H1 (cell line): ENCODE measurements at regions not wholly inside any gene's neighbourhood (a gene's known extent, or its start where the extent isn't known, plus 50 kb on each side); places are given as distances from the start of the nearest gene placed in this dataset.

Experiments
- CHD2 ChIP-seq: IDR thresholded peaks from 2 replicates; pipeline ENCODE4 v1.6.1; 2012; ENCODE audit warnings: low read length, improper control_type of control experiment
- CREB1 ChIP-seq: IDR thresholded peaks from 2 replicates; pipeline ENCODE4 v1.6.1; 2012; ENCODE audit warnings: inconsistent platforms
- CTBP2 ChIP-seq: IDR thresholded peaks from 2 replicates; pipeline ENCODE4 v1.7.0; 2011; ENCODE audit warnings: borderline replicate concordance, mild to moderate bottlenecking, moderate library complexity, mixed read lengths, low read length; ENCODE audit not compliant: insufficient read depth, insufficient read length
- EP300 ChIP-seq, 2 experiments: IDR thresholded peaks; 1 replicate in 1 of 2; 2 replicates in 1 of 2; pipeline ENCODE4 v1.6.1; 2011 to 2012; ENCODE audit warnings: low read depth in 2 of 2, low read length in 2 of 2, mild to moderate bottlenecking in 2 of 2, borderline replicate concordance in 1 of 2, inconsistent platforms in 1 of 2, moderate library complexity in 1 of 2
- GTF2F1 ChIP-seq: IDR thresholded peaks from 2 replicates; pipeline ENCODE4 v1.6.1; 2012; ENCODE audit warnings: low read depth, low read length, improper control_type of control experiment, borderline replicate concordance
- MAFK ChIP-seq: IDR thresholded peaks from 2 replicates; pipeline ENCODE4 v1.6.1; 2012; ENCODE audit warnings: low read depth, mild to moderate bottlenecking, improper control_type of control experiment, low read length
- NANOG ChIP-seq: IDR thresholded peaks from 2 replicates; pipeline ENCODE4 v1.6.1; 2011; ENCODE audit warnings: low read length, low read depth, mild to moderate bottlenecking, inconsistent platforms; ENCODE audit not compliant: insufficient read depth, poor library complexity, severe bottlenecking
- NRF1 ChIP-seq: IDR thresholded peaks from 2 replicates; pipeline ENCODE4 v1.6.1; 2011; ENCODE audit warnings: mild to moderate bottlenecking, low read depth, low read length, improper control_type of control experiment
- SIN3A ChIP-seq, 2 experiments: IDR thresholded peaks in 1 of 2; conservative IDR thresholded peaks in 1 of 2; 2 replicates each; pipeline ENCODE4 v1.6.1; 2011 to 2012; ENCODE audit warnings: low read length in 2 of 2, improper control_type of control experiment in 1 of 2, low read depth in 1 of 2, mild to moderate bottlenecking in 1 of 2

GRCh38 chr5:43994352-43994708 is 391.4 kb downstream of the NNT start (continued):
- no peak for TF ChIP-seq SIN3A (conservative IDR thresholded peaks at IDR 0.05 in 1 of 2, IDR thresholded peaks at IDR 0.05 in 1 of 2; ENCODE audit: low read depth in 1 of 2, low read length in 2 of 2)
- no peak for TF ChIP-seq GTF2F1
- TF ChIP-seq CTBP2: no peak
- TF ChIP-seq CREB1: no peak
- no peak for TF ChIP-seq CHD2
- TF ChIP-seq EP300 (IDR thresholded peaks at IDR 0.05; ENCODE audit: borderline replicate concordance in 1 of 2, low read depth in 2 of 2, low read length in 2 of 2): no peak
- TF ChIP-seq NANOG: no peak
- TF ChIP-seq MAFK: no peak
- TF ChIP-seq NRF1: no peak
